ENCODE measurements at regions not wholly inside any gene's neighbourhood (a gene's known extent, or its start where the extent isn't known, plus 50 kb on each side); places are given as distances from the start of the nearest gene placed in this dataset.

- Histone ChIP-seq H3K9me3 (ENCODE audit: low read length) (no peaks in the 10 kb centered on the region), H3K79me2 (replicated peaks; ENCODE audit: insufficient read depth, low read length) (no peaks in the 10 kb centered on the region), H2AFZ (ENCODE audit: low read depth, low read length) (no peak overlapping the region), H3K27me3 (ENCODE audit: insufficient read depth, low read depth, low read length) (no peaks in the 10 kb centered on the region), H3K36me3 (ENCODE audit: insufficient read depth, low read length) (no peaks in the 10 kb centered on the region), H3K9ac (ENCODE audit: low read length) (no peak overlapping the region), H3K4me2 (ENCODE audit: low read length) (no peak overlapping the region), H3K27ac (ENCODE audit: low read length) (no peak overlapping the region), H3K9me2 (ENCODE audit: insufficient read depth, low read length) (no peaks in the 10 kb centered on the region), H3F3A (ENCODE audit: insufficient read depth, low read length, poor library complexity, severe bottlenecking) (no peaks in the 10 kb centered on the region), H3K4me3 (ENCODE audit: low read length) (no peak overlapping the region), H4K20me1 (ENCODE audit: insufficient read depth) (no peaks in the 10 kb centered on the region)
- TF ChIP-seq TAF1 (IDR thresholded peaks at IDR 0.05; ENCODE audit: low read depth) = no peak
- TF ChIP-seq EZH2 (IDR thresholded peaks at IDR 0.05; ENCODE audit: borderline replicate concordance, insufficient read depth, low read length, poor library complexity, severe bottlenecking) = no peak
- TF ChIP-seq RAD21 (conservative IDR thresholded peaks at IDR 0.05) = no peak
- TF ChIP-seq REST (IDR thresholded peaks at IDR 0.05; ENCODE audit: borderline replicate concordance) = no peak
- no peak for TF ChIP-seq MXI1 (conservative IDR thresholded peaks at IDR 0.05; ENCODE audit: poor library complexity, severe bottlenecking)
- TF ChIP-seq CTCF (IDR thresholded peaks at IDR 0.05; ENCODE audit: poor library complexity, severe bottlenecking) = no peak
- no peak for TF ChIP-seq EP300 (conservative IDR thresholded peaks at IDR 0.05; ENCODE audit: poor library complexity, severe bottlenecking)
- TF ChIP-seq SMC3 (conservative IDR thresholded peaks at IDR 0.05; ENCODE audit: poor library complexity) = no peak
- TF ChIP-seq POLR2AphosphoS5 (IDR thresholded peaks at IDR 0.05) = no peak
These were observed 103.1 kb downstream of the INHBA start for GRCh38 chr7:41599760-41600159.

- Histone ChIP-seq H4K20me1 (ENCODE audit: insufficient read depth) (no peaks in the 10 kb centered on the region), H3K4me2 (ENCODE audit: low read length) (no peak overlapping the region), H3K36me3 (ENCODE audit: insufficient read depth, low read length) (no peaks in the 10 kb centered on the region), H3F3A (ENCODE audit: insufficient read depth, low read length, poor library complexity, severe bottlenecking) (no peaks in the 10 kb centered on the region), H3K9me3 (ENCODE audit: low read length) (no peaks in the 10 kb centered on the region), H3K4me3 (ENCODE audit: low read length) (no peak overlapping the region), H3K27me3 (ENCODE audit: insufficient read depth, low read depth, low read length) (no peaks in the 10 kb centered on the region), H3K9ac (ENCODE audit: low read length) (no peak overlapping the region), H3K27ac (ENCODE audit: low read length) (no peak overlapping the region), H3K9me2 (ENCODE audit: insufficient read depth, low read length) (no peaks in the 10 kb centered on the region), H3K79me2 (replicated peaks; ENCODE audit: insufficient read depth, low read length) (no peaks in the 10 kb centered on the region), H2AFZ (ENCODE audit: low read depth, low read length) (no peak overlapping the region)
- TF ChIP-seq TAF1 (IDR thresholded peaks at IDR 0.05; ENCODE audit: low read depth) = no peak
- TF ChIP-seq CTCF (IDR thresholded peaks at IDR 0.05; ENCODE audit: poor library complexity, severe bottlenecking) = no peak
- TF ChIP-seq POLR2AphosphoS5 (IDR thresholded peaks at IDR 0.05) = no peak
- no peak for TF ChIP-seq MXI1 (conservative IDR thresholded peaks at IDR 0.05; ENCODE audit: poor library complexity, severe bottlenecking)
- no peak for TF ChIP-seq EP300 (conservative IDR thresholded peaks at IDR 0.05; ENCODE audit: poor library complexity, severe bottlenecking)
- TF ChIP-seq REST (IDR thresholded peaks at IDR 0.05; ENCODE audit: borderline replicate concordance) = no peak
These were observed 110.1 kb downstream of the INHBA start for GRCh38 chr7:41592794-41593193.

All from neural cell (in vitro differentiated cells).